IMR-90 (cell line): ENCODE measurements at regions not wholly inside any gene's neighbourhood (a gene's known extent, or its start where the extent isn't known, plus 50 kb on each side); places are given as distances from the start of the nearest gene placed in this dataset.
A peak's percentile ranks its signal among the peaks of the same experiment; 100 is the strongest.
"Not testable (repeated sequence)": the region's sequence is repeated elsewhere in the genome, so short reads cannot be mapped to it uniquely, and the experiment has no call there.

Experiments used
- ATAC-seq: fragments of 200-7000 bp; cut with Tn5 transposase; 2 replicates; pipeline ENCODE4 v1.9.1; 2020; ENCODE audit warnings: low read depth, mild to moderate bottlenecking, moderate library complexity
- BruUV-seq: library from RNA; stranded (reverse); fragments of 400-500 nt; replicated peaks from 2 replicates; lab custom pipeline; 2021; lab: Mats Ljungman, UMichigan
- CTCF ChIA-PET: fragments of 300-600 bp; formaldehyde crosslinking; extraction: SDS; loops from one replicate; lab custom pipeline; 2021; ENCODE audit warnings: antibody characterized with exemption; lab: Yijun Ruan, JAX
- POLR2A ChIA-PET: fragments of 300-600 bp; sonication (Branson Sonifier 250); formaldehyde crosslinking; loops from one replicate; lab custom pipeline; 2022; ENCODE audit warnings: antibody characterized with exemption; ENCODE audit not compliant: unreplicated experiment; lab: Charles Lee
- DNase-seq: peaks from one replicate; pipeline ENCODE4 v3.0.0; 2013
- H2AFZ ChIP-seq: replicated peaks from 2 replicates; pipeline ENCODE3; 2013; ENCODE audit warnings: low read length, mild to moderate bottlenecking; ENCODE audit not compliant: poor library complexity
- H2AK5ac ChIP-seq: 2 replicates; pipeline ENCODE4 v1.6.1; 2013; ENCODE audit warnings: low read depth, low read length, inconsistent platforms
- H2AK9ac ChIP-seq: replicated peaks from 2 replicates; pipeline ENCODE3; 2013; ENCODE audit warnings: mild to moderate bottlenecking, low read depth, low read length, moderate library complexity; ENCODE audit not compliant: poor library complexity
- H2BK120ac ChIP-seq: 2 replicates; pipeline ENCODE4 v1.6.1; 2013; ENCODE audit warnings: low read depth, low read length, inconsistent platforms
- H2BK15ac ChIP-seq: 3 replicates; pipeline ENCODE4 v1.6.1; 2013; ENCODE audit warnings: low read depth, low read length, inconsistent platforms
- H2BK20ac ChIP-seq: 2 replicates; pipeline ENCODE4 v1.6.1; 2013; ENCODE audit warnings: low read depth, mild to moderate bottlenecking, inconsistent platforms, low read length, moderate library complexity
- H2BK5ac ChIP-seq: 2 replicates; pipeline ENCODE4 v1.6.1; 2013; ENCODE audit warnings: mild to moderate bottlenecking, low read depth, low read length, inconsistent platforms; ENCODE audit not compliant: poor library complexity, severe bottlenecking
- H3K14ac ChIP-seq: replicated peaks from 2 replicates; pipeline ENCODE4 v1.6.1; 2013; ENCODE audit warnings: low read depth, low read length, inconsistent platforms
- H3K18ac ChIP-seq: 2 replicates; pipeline ENCODE4 v1.6.1; 2013; ENCODE audit warnings: low read depth, low read length, control low read depth
- H3K23ac ChIP-seq: 2 replicates; pipeline ENCODE4 v1.6.1; 2013; ENCODE audit warnings: low read depth, low read length, inconsistent platforms
- H3K27ac ChIP-seq: 2 replicates; pipeline ENCODE4 v1.5.1; 2013; ENCODE audit warnings: mild to moderate bottlenecking, control low read depth, low read length; ENCODE audit not compliant: insufficient read depth
- H3K27me3 ChIP-seq: 2 replicates; pipeline ENCODE4 v1.6.1; 2013; ENCODE audit warnings: low read length; ENCODE audit not compliant: control insufficient read depth, insufficient read depth
- H3K36me3 ChIP-seq: 2 replicates; pipeline ENCODE4 v1.6.1; 2013; ENCODE audit warnings: low read length, mixed read lengths; ENCODE audit not compliant: control insufficient read depth, insufficient read depth
- H3K4ac ChIP-seq: 2 replicates; pipeline ENCODE4 v1.6.1; 2013; ENCODE audit warnings: low read depth, low read length, inconsistent platforms
- H3K4me1 ChIP-seq: 2 replicates; pipeline ENCODE4 v1.6.1; 2013; ENCODE audit warnings: low read length, mixed read lengths; ENCODE audit not compliant: control insufficient read depth, insufficient read depth
- H3K4me2 ChIP-seq: 2 replicates; pipeline ENCODE4 v1.6.1; 2013; ENCODE audit warnings: low read depth, mild to moderate bottlenecking, control low read depth, low read length, moderate library complexity
- H3K4me3 ChIP-seq: 2 replicates; pipeline ENCODE4 v1.5.1; 2013; ENCODE audit warnings: low read depth, mild to moderate bottlenecking, control low read depth, low read length, moderate library complexity; ENCODE audit not compliant: insufficient read depth
- H3K56ac ChIP-seq: 2 replicates; pipeline ENCODE4 v1.6.1; 2013; ENCODE audit warnings: low read length, inconsistent platforms; ENCODE audit not compliant: insufficient read depth; ENCODE audit errors: extremely low read depth
- H3K79me1 ChIP-seq, 2 experiments: 2 replicates each; pipeline ENCODE4 v1.6.1; 2013; ENCODE audit warnings: low read length in 2 of 2, inconsistent platforms in 1 of 2, low read depth in 1 of 2
- H3K9ac ChIP-seq: 2 replicates; pipeline ENCODE4 v1.6.1; 2013; ENCODE audit warnings: low read depth, low read length, control low read depth
- H3K9me1 ChIP-seq: 2 replicates; pipeline ENCODE4 v1.6.1; 2013; ENCODE audit warnings: low read length, inconsistent platforms; ENCODE audit not compliant: insufficient read depth
- H3K9me3 ChIP-seq: 2 replicates; pipeline ENCODE4 v1.6.1; 2013; ENCODE audit warnings: low read length; ENCODE audit not compliant: control insufficient read depth, insufficient read depth
- H4K20me1 ChIP-seq: 2 replicates; pipeline ENCODE4 v1.6.1; 2013; ENCODE audit warnings: low read length, inconsistent platforms; ENCODE audit not compliant: insufficient read depth
- H4K5ac ChIP-seq: 2 replicates; pipeline ENCODE4 v1.6.1; 2013; ENCODE audit warnings: mild to moderate bottlenecking, low read depth, low read length, control low read depth
- H4K8ac ChIP-seq, 2 experiments: 2 replicates each; pipeline ENCODE4 v1.6.1; 2013; ENCODE audit warnings: low read depth in 2 of 2, low read length in 2 of 2, control low read depth in 1 of 2, inconsistent platforms in 1 of 2
- H4K91ac ChIP-seq: 2 replicates; pipeline ENCODE4 v1.6.1; 2013; ENCODE audit warnings: low read depth, low read length, inconsistent platforms; ENCODE audit not compliant: insufficient read depth
- WGBS, 2 experiments: methylation state at CpG; one replicate each; pipeline versions ENCODE4 v1.1.5 to v1.1.7; 2013; ENCODE audit warnings: missing lambda C conversion rate in 2 of 2; ENCODE audit not compliant: insufficient read length in 1 of 2; ENCODE audit errors: extremely low coverage in 2 of 2; 5-methylcytosine and 5-hydroxymethylcytosine counted together
- dilution Hi-C: fragments of 300-500 bp; cut with HindIII; formaldehyde crosslinking; loops from one replicate; pipeline ENCODE4 v1.14.3; 2018; ENCODE audit warnings: low sequenced_read_pairs; ENCODE audit not compliant: unreplicated experiment
- in situ Hi-C: fragments of 300-500 bp; cut with MboI; formaldehyde crosslinking; loops from 3 replicates; pipeline ENCODE4 v1.14.3; 2019; ENCODE audit warnings: low sequenced_read_pairs, inconsistent platforms, mixed read lengths
- intact Hi-C: fragments of 100-400 bp; cut with micrococcal nuclease; formaldehyde crosslinking; loops from 2 replicates; pipeline ENCODE4 v1.10.0; 2022

DNA sequence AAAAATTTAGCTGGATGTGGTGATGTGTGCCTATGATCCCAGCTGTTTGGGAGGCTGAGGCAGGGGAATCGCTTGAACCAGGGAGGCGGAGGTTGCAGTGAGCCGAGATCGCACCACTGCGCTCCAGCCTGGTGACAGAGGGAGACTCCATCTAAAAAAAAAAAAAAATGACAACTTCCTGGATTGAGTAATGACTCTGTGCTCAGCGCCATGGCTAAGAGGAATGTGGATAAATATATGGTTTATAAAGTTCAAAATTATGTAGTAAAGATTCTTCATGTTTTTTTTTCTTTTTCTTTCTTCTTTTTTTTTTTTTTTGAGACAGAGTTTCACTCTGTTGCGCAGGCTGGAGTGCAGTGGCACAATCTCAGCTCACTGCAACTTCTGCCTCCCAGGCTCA lies 75.4 kb upstream of the FLT1 start:
- POLR2A ChIA-PET, ATAC-seq: not testable (repeated sequence)
- peaks cover 14% of the 10 kb centered on the region for H3K4me1 ChIP-seq

More for the DNA sequence above, 75.4 kb upstream of the FLT1 start:
- H2BK20ac ChIP-seq, H2AK5ac ChIP-seq, H4K20me1 ChIP-seq, DNase-seq, H3K27me3 ChIP-seq, CTCF ChIA-PET, H3K9me1 ChIP-seq, H3K79me1 ChIP-seq, H4K91ac ChIP-seq, H2AFZ ChIP-seq, H3K4me2 ChIP-seq, in situ Hi-C loops, H2BK5ac ChIP-seq, H3K23ac ChIP-seq, intact Hi-C loops, H3K14ac ChIP-seq, BruUV-seq, dilution Hi-C loops, H3K18ac ChIP-seq, H4K5ac ChIP-seq, H3K4me3 ChIP-seq, H3K9me3 ChIP-seq, H2AK9ac ChIP-seq, H3K4ac ChIP-seq, H3K27ac ChIP-seq, H3K9ac ChIP-seq, H2BK15ac ChIP-seq, H3K56ac ChIP-seq, H4K8ac ChIP-seq, H3K36me3 ChIP-seq: not testable (repeated sequence)
- H2BK120ac ChIP-seq = 0 out of 2 replicates have a peak overlapping the region, but pooled peaks have one; percentile 26
- 80% methylated on average over 1 of the region's 7 CpGs; no CpG with 5 or more reads in 1 of the 2 experiments for WGBS, 2 experiments
